ENCODE measurements at regions not wholly inside any gene's neighbourhood (a gene's known extent, or its start where the extent isn't known, plus 50 kb on each side); places are given as distances from the start of the nearest gene placed in this dataset.

GRCh38 chr12:14284184-14284722 lies 81.2 kb upstream of the ATF7IP start:
- no peak for DNase-seq

GRCh38 chr12:14289601-14290000 lies 75.9 kb upstream of the ATF7IP start:
- DNase-seq, result no peak

GRCh38 chr12:14290951-14291350 lies 74.5 kb upstream of the ATF7IP start:
- no peak for DNase-seq

GRCh38 chr12:14303661-14304155 lies 61.8 kb upstream of the ATF7IP start:
- DNase-seq, result no peak

- DNase-seq, result no peak
These were observed 58.5 kb upstream of the ATF7IP start for GRCh38 chr12:14307004-14307403.

- DNase-seq, result no peak
These were observed 57.0 kb upstream of the ATF7IP start for GRCh38 chr12:14308516-14308915.

- DNase-seq, result no peak
These were observed 54.6 kb upstream of the ATF7IP start for GRCh38 chr12:14310866-14311265.

GRCh38 chr12:14313379-14314138 lies 51.9 kb upstream of the ATF7IP start:
- DNase-seq, result no peak

- DNase-seq, result no peak
These were observed 50.7 kb upstream of the ATF7IP start for GRCh38 chr12:14314801-14315200.

- no peak for DNase-seq
These were observed 50.0 kb upstream of the ATF7IP start for GRCh38 chr12:14315501-14315900.

Data from 8988T (cell line).